Gastrocnemius medialis (tissue), 4 donors: ENCODE measurements at regions not wholly inside any gene's neighbourhood (a gene's known extent, or its start where the extent isn't known, plus 50 kb on each side); places are given as distances from the start of the nearest gene placed in this dataset.

Experiments
- ATAC-seq, 2 donors: fragments of 150-250 bp; one replicate each; pipeline ENCODE4 v1.9.1; 2016
- DNase-seq, 2 donors: peaks; one replicate each; pipeline ENCODE4 v3.0.0-alpha.2; 2019
- H3K27ac ChIP-seq, 4 donors: fragments of 200-600 bp; sonication (generic); 1 replicate in 1 of 4; 2 replicates in 3 of 4; pipeline ENCODE4 v1.5.1; 2016 to 2018; ENCODE audit warnings: mild to moderate bottlenecking in 2 of 4, moderate library complexity in 1 of 4
- H3K27me3 ChIP-seq, 3 donors: fragments of 200-600 bp; sonication (generic) in 2 of 3; 1 replicate in 1 of 3; 2 replicates in 2 of 3; pipeline versions ENCODE4 v1.5.1 to v1.6.0; 2016 to 2019; ENCODE audit warnings: mild to moderate bottlenecking in 1 of 3, moderate library complexity in 1 of 3
- H3K36me3 ChIP-seq, 2 donors: fragments of 200-600 bp; sonication (generic) in 1 of 2; one replicate each; pipeline ENCODE4 v1.5.1; 2017 to 2018
- H3K4me1 ChIP-seq, 2 donors: fragments of 200-600 bp; sonication (generic) in 1 of 2; one replicate each; pipeline ENCODE4 v1.5.1; 2016 to 2017; ENCODE audit warnings: mild to moderate bottlenecking in 2 of 2
- H3K4me3 ChIP-seq, 4 donors: fragments of 200-600 bp; sonication (generic) in 3 of 4; 1 replicate in 1 of 4; 2 replicates in 3 of 4; pipeline ENCODE4 v1.5.1; 2016 to 2019; ENCODE audit warnings: mild to moderate bottlenecking in 2 of 4
- H3K9me3 ChIP-seq, 3 donors: fragments of 200-600 bp; sonication (generic) in 2 of 3; 1 replicate in 1 of 3; 2 replicates in 2 of 3; pipeline ENCODE4 v1.5.1; 2016 to 2019
- CTCF ChIP-seq, 5 experiments: fragments of 450-650 bp in 3 of 5; fragments of 200-600 bp in 2 of 5; sonication (generic) in 2 of 5; IDR thresholded peaks in 4 of 5; conservative IDR thresholded peaks in 1 of 5; 1 replicate in 4 of 5; 2 replicates in 1 of 5; pipeline ENCODE4 v1.5.1; 2016 to 2019; ENCODE audit warnings: antibody characterized with exemption in 5 of 5, mild to moderate bottlenecking in 3 of 5, moderate library complexity in 3 of 5
- POLR2A ChIP-seq, 2 donors: fragments of 450-650 bp; IDR thresholded peaks; one replicate each; pipeline ENCODE4 v1.6.1; 2017; ENCODE audit warnings: antibody characterized with exemption in 2 of 2, mild to moderate bottlenecking in 2 of 2, moderate library complexity in 2 of 2
- in situ Hi-C, 4 donors: fragments of 200-750 bp; cut with MboI; loops; one replicate each; pipeline versions ENCODE4 v1.15.0 to v1.8.0; 2017; ENCODE audit warnings: low sequenced_read_pairs in 4 of 4
- intact Hi-C: fragments of 100-400 bp; cut with DNase I; formaldehyde crosslinking; loops from one replicate; pipeline ENCODE4 v1.15.1; 2023; ENCODE audit warnings: low total_unique reads

GRCh38 chr4:38324861-38325628, 339.0 kb upstream of the KLF3 start:
- in situ Hi-C loops: loop anchor here in 2 of 4 donors (10.0 to 25.0 kb wide), 2 partner anchors 60 to 263 kb away; no protein-coding TSS in a partner anchor
- intact Hi-C loops: no loop called here
- no peak for ATAC-seq
- no peaks in the 10 kb centered on the region for H3K9me3 ChIP-seq
- no peak overlapping the region for H3K27ac ChIP-seq
- H3K4me1 ChIP-seq: peaks cover 4% of the 10 kb centered on the region in 2 donors
- DNase-seq: no peak
- no peaks in the 10 kb centered on the region for H3K36me3 ChIP-seq
- no peak for TF ChIP-seq POLR2A (IDR thresholded peaks at IDR 0.05)
- no peak for TF ChIP-seq CTCF (IDR thresholded peaks at IDR 0.05 in 4 of 5, conservative IDR thresholded peaks at IDR 0.05 in 1 of 5)
- H3K4me3 ChIP-seq: no peak overlapping the region
- no peaks in the 10 kb centered on the region for H3K27me3 ChIP-seq

- no peaks in the 10 kb centered on the region for H3K27me3 ChIP-seq
- no peaks in the 10 kb centered on the region for H3K36me3 ChIP-seq
- H3K4me1 ChIP-seq: no peaks in the 10 kb centered on the region
- no peak overlapping the region for H3K4me3 ChIP-seq
- ATAC-seq: no peak
- in situ Hi-C loops (loop anchor here in 1 of 4 donors (10.0 kb wide), 1 partner anchor 59 kb away; no protein-coding TSS in a partner anchor), intact Hi-C loops (no loop called here)
- DNase-seq: no peak
- no peaks in the 10 kb centered on the region for H3K9me3 ChIP-seq
- H3K27ac ChIP-seq: no peak overlapping the region
- no peak for TF ChIP-seq CTCF (IDR thresholded peaks at IDR 0.05 in 4 of 5, conservative IDR thresholded peaks at IDR 0.05 in 1 of 5)
- no peak for TF ChIP-seq POLR2A (IDR thresholded peaks at IDR 0.05)
Observed at GRCh38 chr4:38325629-38325913, 338.4 kb upstream of the KLF3 start.

GRCh38 chr4:38326499-38326898, 337.5 kb upstream of the KLF3 start:
- no peaks in the 10 kb centered on the region for H3K4me1 ChIP-seq
- no peak for TF ChIP-seq CTCF (IDR thresholded peaks at IDR 0.05 in 4 of 5, conservative IDR thresholded peaks at IDR 0.05 in 1 of 5)
- TF ChIP-seq POLR2A (IDR thresholded peaks at IDR 0.05): no peak
- in situ Hi-C loops: loop anchor here in 1 of 4 donors (10.0 kb wide), 1 partner anchor 58 kb away; no protein-coding TSS in a partner anchor
- no peaks in the 10 kb centered on the region for H3K9me3 ChIP-seq
- H3K36me3 ChIP-seq: no peaks in the 10 kb centered on the region
- DNase-seq: no peak
- no peak for ATAC-seq
- H3K4me3 ChIP-seq: no peak overlapping the region
- intact Hi-C loops: no loop called here
- no peak overlapping the region for H3K27ac ChIP-seq
- H3K27me3 ChIP-seq: no peaks in the 10 kb centered on the region

GRCh38 chr4:38327174-38327573, 336.8 kb upstream of the KLF3 start:
- H3K9me3 ChIP-seq: no peaks in the 10 kb centered on the region
- H3K27me3 ChIP-seq: no peaks in the 10 kb centered on the region
- no peak for ATAC-seq
- no peak overlapping the region for H3K27ac ChIP-seq
- H3K4me1 ChIP-seq: no peaks in the 10 kb centered on the region
- H3K4me3 ChIP-seq: no peak overlapping the region
- intact Hi-C loops: no loop called here
- DNase-seq: no peak
- in situ Hi-C loops: loop anchor here in 1 of 4 donors (10.0 kb wide), 1 partner anchor 58 kb away; no protein-coding TSS in a partner anchor
- no peak for TF ChIP-seq POLR2A (IDR thresholded peaks at IDR 0.05)
- no peak for TF ChIP-seq CTCF (IDR thresholded peaks at IDR 0.05 in 4 of 5, conservative IDR thresholded peaks at IDR 0.05 in 1 of 5)
- no peaks in the 10 kb centered on the region for H3K36me3 ChIP-seq
